ENCODE measurements at regions not wholly inside any gene's neighbourhood (a gene's known extent, or its start where the extent isn't known, plus 50 kb on each side); places are given as distances from the start of the nearest gene placed in this dataset.
"Not testable (repeated sequence)": the region's sequence is repeated elsewhere in the genome, so short reads cannot be mapped to it uniquely, and the experiment has no call there.

- no peak for DNase-seq (ENCODE audit: low read depth in 3 of 3, low spot score in 2 of 3)
These were observed 567.5 kb downstream of the TRHDE start for GRCh38 chr12:72839696-72840095.

- DNase-seq (ENCODE audit: low read depth in 3 of 3, low spot score in 2 of 3) = no peak
These were observed 591.5 kb downstream of the TRHDE start for GRCh38 chr12:72863671-72864070.

DNA sequence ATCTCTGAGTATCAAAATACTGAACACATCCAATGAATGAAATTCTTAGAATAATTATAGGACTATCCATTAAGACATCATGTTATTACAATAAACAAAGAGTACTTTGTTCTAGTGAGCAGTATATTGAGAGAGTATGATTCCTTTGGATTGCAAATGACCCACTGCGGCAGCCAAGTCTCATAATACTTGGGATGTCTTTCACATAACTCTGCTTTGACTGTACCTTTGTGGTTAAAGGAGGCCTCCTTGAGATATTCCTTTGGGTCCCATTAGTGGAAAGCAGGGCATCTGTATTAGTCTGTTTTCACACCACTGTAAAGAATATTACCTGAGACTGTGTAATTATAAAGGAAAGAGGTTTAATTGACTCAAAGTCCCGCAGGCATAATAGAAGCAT, 593.8 kb downstream of the TRHDE start:
- no peak for DNase-seq (ENCODE audit: low read depth in 3 of 3, low spot score in 2 of 3)

- no peak for DNase-seq (ENCODE audit: low read depth in 3 of 3, low spot score in 2 of 3)
These were observed 596.9 kb downstream of the TRHDE start for GRCh38 chr12:72869024-72869423.

GRCh38 chr12:72872238-72872887, 600.2 kb downstream of the TRHDE start:
- DNase-seq (ENCODE audit: low read depth in 3 of 3, low spot score in 2 of 3) = no peak

DNA sequence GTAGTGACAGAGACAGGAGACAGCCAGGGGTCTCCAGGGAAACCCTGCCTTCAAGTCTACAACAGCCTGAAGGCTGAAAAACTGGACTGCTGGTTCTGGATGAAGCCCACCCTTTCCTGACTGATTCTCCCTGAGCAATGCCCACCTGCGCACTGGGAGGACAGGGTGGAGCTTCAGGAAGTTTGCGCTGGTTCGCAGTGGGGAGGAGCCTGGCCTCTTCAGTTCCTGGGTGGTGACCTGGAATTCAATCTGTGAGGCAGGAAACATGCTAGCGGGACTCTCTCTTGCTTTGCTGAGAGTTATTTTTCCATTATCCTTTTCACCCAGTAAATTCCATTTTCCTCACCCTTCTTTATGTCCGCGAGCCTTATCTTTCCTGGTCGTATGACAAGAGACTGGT, 600.8 kb downstream of the TRHDE start:
- DNase-seq (ENCODE audit: low read depth in 3 of 3, low spot score in 2 of 3) = peak in 1 of 3 donors; percentile 16

GRCh38 chr12:72876092-72876491, 603.9 kb downstream of the TRHDE start:
- no peak for DNase-seq (ENCODE audit: low read depth in 3 of 3, low spot score in 2 of 3)

DNA sequence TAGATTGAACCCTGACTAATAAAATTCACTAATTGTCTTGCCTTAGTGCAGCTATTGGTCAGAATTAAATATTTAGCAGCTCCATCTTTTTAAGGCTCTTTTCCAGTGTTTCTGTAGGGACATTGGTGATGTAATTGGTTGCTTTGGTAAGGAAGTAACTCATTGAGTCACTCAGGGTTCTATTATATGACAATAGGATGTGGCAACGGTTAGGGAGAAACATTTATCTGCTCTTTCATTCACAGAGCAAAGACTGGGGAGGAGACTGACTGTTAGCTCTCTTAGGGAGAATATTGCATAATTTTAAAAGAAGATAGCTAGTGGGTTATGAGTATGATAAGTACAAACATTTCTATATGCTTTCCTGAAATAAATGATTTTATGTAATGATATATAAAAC, 616.5 kb downstream of the TRHDE start:
- no peak for DNase-seq (ENCODE audit: low read depth in 3 of 3, low spot score in 2 of 3)

DNA sequence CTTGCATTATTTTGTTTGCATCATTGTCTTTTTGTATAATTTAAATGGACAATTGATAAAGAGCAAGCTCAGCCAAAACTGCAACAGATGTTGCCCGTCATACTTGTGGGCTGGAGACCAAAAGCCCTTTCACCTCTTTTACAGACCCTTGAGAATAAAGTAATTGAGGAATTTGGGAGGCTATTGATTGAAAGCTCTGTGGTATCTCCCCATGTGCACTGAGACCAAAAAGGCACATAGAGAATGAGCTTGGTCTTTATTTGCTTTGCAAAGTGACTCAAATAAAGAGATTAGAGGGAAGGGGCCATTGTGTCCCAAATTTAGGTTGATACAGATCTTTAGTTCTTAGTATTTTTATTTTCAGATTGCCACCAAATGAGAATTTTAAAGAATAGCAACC, 617.6 kb downstream of the TRHDE start:
- DNase-seq (ENCODE audit: low read depth in 3 of 3, low spot score in 2 of 3) = no peak

DNA sequence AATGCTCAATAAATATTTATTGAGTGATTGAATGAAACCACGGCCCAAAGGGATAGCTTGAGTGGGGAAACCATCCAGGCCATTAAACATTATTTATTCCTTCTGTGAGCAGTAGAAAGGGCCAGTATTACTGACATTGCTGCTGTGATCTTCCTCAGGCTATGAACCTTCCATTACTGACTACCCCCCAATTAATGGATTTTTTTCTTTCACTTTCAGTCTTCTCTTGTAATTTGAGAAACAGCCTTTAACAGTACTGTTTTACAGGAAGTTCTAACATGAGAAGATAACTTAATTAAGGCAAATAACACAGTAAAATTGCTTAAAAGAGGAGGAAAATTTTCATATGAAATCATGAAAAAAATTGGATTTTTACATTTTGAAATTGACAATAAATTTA, 629.5 kb downstream of the TRHDE start:
- DNase-seq (ENCODE audit: low read depth in 3 of 3, low spot score in 2 of 3) = no peak

- DNase-seq (ENCODE audit: low read depth in 3 of 3, low spot score in 2 of 3) = no peak
These were observed 653.5 kb downstream of the TRHDE start for GRCh38 chr12:72925716-72926115.

GRCh38 chr12:72931838-72932237, 659.7 kb downstream of the TRHDE start:
- not testable (repeated sequence) for DNase-seq (ENCODE audit: low read depth in 3 of 3, low spot score in 2 of 3)

- DNase-seq (ENCODE audit: low read depth in 3 of 3, low spot score in 2 of 3) = no peak
These were observed 665.3 kb downstream of the TRHDE start for GRCh38 chr12:72937486-72937885.

DNA sequence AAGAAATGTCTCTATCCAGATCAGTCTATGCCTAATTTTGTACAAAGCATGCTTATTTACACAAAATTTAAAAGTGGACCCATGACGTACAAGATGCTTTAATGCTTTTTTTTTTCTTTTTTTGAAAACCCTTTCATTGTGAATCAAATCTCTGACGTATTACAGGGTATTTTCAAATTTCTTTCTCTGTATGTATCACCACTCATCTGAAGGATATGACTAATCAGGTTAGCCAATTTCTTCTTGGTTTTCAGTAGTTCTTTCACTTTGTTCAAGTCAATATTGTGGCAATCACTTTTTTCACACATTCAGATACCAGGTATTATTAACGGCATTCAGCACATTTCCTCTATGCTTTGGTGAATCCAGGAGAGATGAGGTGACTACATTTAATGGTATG, 685.3 kb downstream of the TRHDE start:
- no peak for DNase-seq (ENCODE audit: low read depth in 3 of 3, low spot score in 2 of 3)

DNA sequence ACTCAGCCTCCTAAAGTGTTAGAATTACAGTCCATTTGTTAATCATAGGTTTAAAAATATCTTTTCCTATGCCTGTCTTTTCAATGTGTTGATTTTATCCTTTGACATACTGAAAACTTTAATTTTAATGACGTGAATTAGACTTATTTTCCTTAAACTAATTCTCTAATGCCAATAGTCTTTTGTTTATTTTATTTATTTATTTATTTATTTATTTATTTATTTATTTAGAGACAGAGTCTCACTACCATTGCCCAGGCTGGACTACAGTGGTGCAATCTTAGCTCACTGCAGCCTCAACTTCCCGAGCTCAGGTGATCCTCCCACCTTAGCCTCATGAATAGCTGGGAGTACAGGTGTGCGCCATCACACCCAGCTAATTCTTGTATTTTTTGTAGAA, 694.5 kb downstream of the TRHDE start:
- DNase-seq (ENCODE audit: low read depth in 3 of 3, low spot score in 2 of 3) = no peak

GRCh38 chr12:72974954-72975555, 702.9 kb downstream of the TRHDE start:
- no peak for DNase-seq (ENCODE audit: low read depth in 3 of 3, low spot score in 2 of 3)

DNA sequence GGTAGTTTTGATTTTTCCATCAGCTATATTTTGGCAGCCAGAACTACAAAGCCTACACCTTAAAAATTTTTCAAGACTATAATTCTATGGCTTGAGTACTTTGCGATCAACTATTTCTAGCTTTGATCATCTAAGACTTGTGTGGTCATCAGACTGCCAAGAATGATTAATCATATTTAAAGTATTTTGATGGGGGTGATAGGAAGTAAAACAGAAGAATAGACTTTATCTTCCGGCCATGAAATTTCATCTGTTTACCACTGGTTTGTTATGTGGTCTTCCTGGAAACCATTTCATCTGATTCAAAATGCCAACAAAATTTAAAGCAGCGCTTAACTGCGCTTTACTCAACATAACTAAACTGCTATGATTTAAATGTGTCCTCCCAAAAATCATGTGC, 706.8 kb downstream of the TRHDE start:
- DNase-seq (ENCODE audit: low read depth in 3 of 3, low spot score in 2 of 3) = no peak

DNA sequence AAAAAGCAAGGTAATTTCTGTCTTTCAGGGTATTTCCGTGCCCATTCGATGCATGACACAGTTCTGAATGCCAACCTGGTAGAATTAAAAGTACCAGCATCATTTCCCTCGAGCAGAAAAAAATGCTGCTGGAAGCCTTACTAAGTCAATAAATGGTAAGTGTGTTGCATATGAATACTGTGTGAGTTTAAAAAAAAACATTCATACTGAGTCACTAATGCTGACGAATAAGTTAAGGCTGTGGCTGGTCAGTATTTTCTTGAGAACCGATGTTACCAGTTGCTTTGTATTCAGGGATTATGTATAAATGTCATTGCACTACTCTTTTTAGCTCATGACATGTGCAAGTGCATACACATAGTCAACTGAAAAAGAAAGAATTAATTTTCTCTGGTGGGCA, 710.2 kb downstream of the TRHDE start:
- no peak for DNase-seq (ENCODE audit: low read depth in 3 of 3, low spot score in 2 of 3)

GRCh38 chr12:72986963-72987362, 714.8 kb downstream of the TRHDE start:
- DNase-seq (ENCODE audit: low read depth in 3 of 3, low spot score in 2 of 3) = no peak

DNA sequence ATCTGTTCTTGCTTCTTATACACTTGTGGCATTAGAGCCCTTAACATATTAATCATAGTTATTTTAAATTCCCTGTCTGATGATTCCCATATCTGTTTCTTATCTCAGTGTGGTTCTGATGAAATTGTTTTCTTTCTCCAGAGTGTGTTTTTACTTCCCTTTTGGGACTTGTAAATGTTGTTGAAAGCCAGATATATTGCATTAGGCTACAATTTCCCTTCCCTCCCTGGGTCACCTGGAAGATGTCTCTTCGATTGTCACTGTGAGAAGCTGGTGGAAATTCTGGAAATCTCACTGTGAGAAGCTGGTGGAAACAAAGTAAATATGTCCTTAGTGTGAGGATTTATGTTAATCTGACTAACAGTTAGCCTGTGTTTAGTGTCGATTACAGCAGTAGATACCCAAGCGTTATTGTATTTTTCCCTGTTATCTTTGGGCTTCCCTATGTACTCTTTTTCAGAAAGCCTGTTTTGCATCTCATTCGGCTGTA, 717.3 kb downstream of the TRHDE start:
- DNase-seq (ENCODE audit: low read depth in 3 of 3, low spot score in 2 of 3) = peak in 1 of 3 donors; percentile 0

GRCh38 chr12:72995029-72995428, 722.9 kb downstream of the TRHDE start:
- DNase-seq (ENCODE audit: low read depth in 3 of 3, low spot score in 2 of 3) = not testable (repeated sequence)

DNA sequence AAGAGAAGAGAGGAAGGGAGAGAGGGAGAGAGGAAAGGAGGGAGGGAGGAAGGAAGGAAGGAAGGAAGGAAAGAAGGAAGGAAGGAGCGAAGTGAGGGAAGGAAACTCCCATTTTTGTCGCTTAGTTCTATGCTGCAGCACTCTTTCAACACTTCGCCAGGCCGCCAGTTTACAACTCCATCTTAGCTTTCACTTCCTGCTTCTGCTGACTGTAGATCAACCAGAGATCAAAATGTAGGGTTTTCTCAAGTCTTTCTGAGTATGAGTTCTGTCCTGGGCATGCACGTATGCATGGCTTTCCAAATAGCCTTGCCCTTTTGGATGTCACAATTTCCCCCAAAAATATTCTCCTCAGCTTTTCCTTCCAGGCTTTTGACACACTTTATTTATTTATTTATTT, 723.4 kb downstream of the TRHDE start:
- DNase-seq (ENCODE audit: low read depth in 3 of 3, low spot score in 2 of 3) = no peak

GRCh38 chr12:73001806-73002205, 729.6 kb downstream of the TRHDE start:
- DNase-seq (ENCODE audit: low read depth in 3 of 3, low spot score in 2 of 3) = not testable (repeated sequence)
